ENCODE measurements at regions not wholly inside any gene's neighbourhood (a gene's known extent, or its start where the extent isn't known, plus 50 kb on each side); places are given as distances from the start of the nearest gene placed in this dataset.

DNA sequence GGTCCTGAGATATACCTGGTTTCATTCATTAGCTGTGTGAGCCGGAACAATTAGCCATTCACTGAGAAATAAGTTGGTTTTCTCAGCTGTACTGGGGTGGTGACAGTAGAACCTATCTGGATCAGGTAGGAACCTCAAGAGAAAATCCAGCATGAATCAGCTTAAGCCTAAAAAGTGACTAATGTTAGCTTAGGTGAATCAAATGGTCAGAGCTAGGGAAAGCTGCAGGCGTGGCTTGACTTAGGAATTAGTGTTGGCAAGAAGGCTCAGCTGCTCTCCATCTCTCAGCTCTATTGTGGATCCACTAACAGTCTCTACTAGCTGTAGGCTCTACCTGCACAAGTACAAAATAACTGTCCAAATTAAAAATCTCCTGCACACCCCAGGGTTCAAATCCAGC is 1025.5 kb downstream of the RAB28 start:
- TF ChIP-seq, protein P1, sequence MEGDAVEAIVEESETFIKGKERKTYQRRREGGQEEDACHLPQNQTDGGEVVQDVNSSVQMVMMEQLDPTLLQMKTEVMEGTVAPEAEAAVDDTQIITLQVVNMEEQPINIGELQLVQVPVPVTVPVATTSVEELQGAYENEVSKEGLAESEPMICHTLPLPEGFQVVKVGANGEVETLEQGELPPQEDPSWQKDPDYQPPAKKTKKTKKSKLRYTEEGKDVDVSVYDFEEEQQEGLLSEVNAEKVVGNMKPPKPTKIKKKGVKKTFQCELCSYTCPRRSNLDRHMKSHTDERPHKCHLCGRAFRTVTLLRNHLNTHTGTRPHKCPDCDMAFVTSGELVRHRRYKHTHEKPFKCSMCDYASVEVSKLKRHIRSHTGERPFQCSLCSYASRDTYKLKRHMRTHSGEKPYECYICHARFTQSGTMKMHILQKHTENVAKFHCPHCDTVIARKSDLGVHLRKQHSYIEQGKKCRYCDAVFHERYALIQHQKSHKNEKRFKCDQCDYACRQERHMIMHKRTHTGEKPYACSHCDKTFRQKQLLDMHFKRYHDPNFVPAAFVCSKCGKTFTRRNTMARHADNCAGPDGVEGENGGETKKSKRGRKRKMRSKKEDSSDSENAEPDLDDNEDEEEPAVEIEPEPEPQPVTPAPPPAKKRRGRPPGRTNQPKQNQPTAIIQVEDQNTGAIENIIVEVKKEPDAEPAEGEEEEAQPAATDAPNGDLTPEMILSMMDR (IDR thresholded peaks at IDR 0.05) = no peak
- TF ChIP-seq POLR2AphosphoS5 (IDR thresholded peaks at IDR 0.05) (no peak), POLR2A (IDR thresholded peaks at IDR 0.05) (no peak)
